CD14-positive monocyte (primary cell): ENCODE measurements at regions not wholly inside any gene's neighbourhood (a gene's known extent, or its start where the extent isn't known, plus 50 kb on each side); places are given as distances from the start of the nearest gene placed in this dataset.

Experiments used
- DNase-seq, 3 donors: peaks; one replicate each; pipeline ENCODE4 v3.0.0-alpha.2; 2011 to 2022
- H2AFZ ChIP-seq: 2 replicates; pipeline ENCODE4 v1.6.0; 2012; ENCODE audit warnings: mild to moderate bottlenecking, low read depth, low read length, inconsistent platforms; ENCODE audit not compliant: insufficient read depth, poor library complexity, severe bottlenecking
- H3K27ac ChIP-seq, 2 donors: 1 replicate in 1 of 2; 2 replicates in 1 of 2; pipeline ENCODE4 v1.5.1; 2012 to 2013; ENCODE audit warnings: low read length in 2 of 2, control low read depth in 1 of 2, inconsistent platforms in 1 of 2, low read depth in 1 of 2, mild to moderate bottlenecking in 1 of 2
- H3K27me3 ChIP-seq, 2 donors: one replicate each; pipeline versions ENCODE4 v1.6.0 to v1.6.1; 2011 to 2013; ENCODE audit warnings: low read length in 2 of 2; ENCODE audit not compliant: control insufficient read depth in 2 of 2, insufficient read depth in 2 of 2
- H3K36me3 ChIP-seq, 2 donors: replicated peaks in 1 of 2; 1 replicate in 1 of 2; 2 replicates in 1 of 2; pipeline versions ENCODE4 v1.5.1 to v1.6.1; 2012 to 2013; ENCODE audit warnings: low read length in 2 of 2, control low read depth in 1 of 2, inconsistent platforms in 1 of 2, mild to moderate bottlenecking in 1 of 2; ENCODE audit not compliant: insufficient read depth in 2 of 2, control insufficient read depth in 1 of 2
- H3K4me1 ChIP-seq, 2 donors: 1 replicate in 1 of 2; 2 replicates in 1 of 2; pipeline versions ENCODE4 v1.5.1 to v1.6.1; 2012 to 2013; ENCODE audit warnings: low read length in 2 of 2, control low read depth in 1 of 2, inconsistent platforms in 1 of 2, mild to moderate bottlenecking in 1 of 2, moderate library complexity in 1 of 2; ENCODE audit not compliant: insufficient read depth in 2 of 2, control insufficient read depth in 1 of 2
- H3K4me2 ChIP-seq: replicated peaks from 2 replicates; pipeline ENCODE3; 2012; ENCODE audit warnings: low read length, moderate library complexity, mild to moderate bottlenecking; ENCODE audit not compliant: poor library complexity, severe bottlenecking; ENCODE audit errors: extremely low read depth
- H3K4me3 ChIP-seq, 3 experiments: fragments of 200-600 bp in 1 of 3; sonication (generic) in 1 of 3; replicated peaks in 1 of 3; 1 replicate in 2 of 3; 2 replicates in 1 of 3; pipeline ENCODE4 v1.5.1; 2011 to 2013; ENCODE audit warnings: low read length in 3 of 3, mild to moderate bottlenecking in 3 of 3, control low read depth in 2 of 3, low read depth in 2 of 3, inconsistent platforms in 1 of 3, moderate library complexity in 1 of 3
- H3K79me2 ChIP-seq: 2 replicates; pipeline ENCODE4 v1.6.0; 2012; ENCODE audit warnings: mild to moderate bottlenecking, control low read depth, inconsistent platforms, low read length, moderate library complexity; ENCODE audit not compliant: insufficient read depth
- H3K9ac ChIP-seq: 2 replicates; pipeline ENCODE4 v1.6.0; 2017; ENCODE audit warnings: low read length, mild to moderate bottlenecking; ENCODE audit not compliant: insufficient read depth, poor library complexity, severe bottlenecking
- H3K9me3 ChIP-seq, 2 donors: replicated peaks in 1 of 2; 1 replicate in 1 of 2; 2 replicates in 1 of 2; pipeline versions ENCODE4 v1.5.1 to v1.6.1; 2012 to 2013; ENCODE audit warnings: low read length in 2 of 2, control low read depth in 1 of 2; ENCODE audit not compliant: control insufficient read depth in 1 of 2, insufficient read depth in 1 of 2
- H4K20me1 ChIP-seq: 2 replicates; pipeline ENCODE4 v1.6.0; 2012; ENCODE audit warnings: mild to moderate bottlenecking, low read length, control low read depth, moderate library complexity; ENCODE audit not compliant: insufficient read depth
- H3K27ac Mint-ChIP-seq, 7 donors: one replicate each; pipeline ENCODE4 v1.8.0; 2020; ENCODE audit warnings: mild to moderate bottlenecking in 7 of 7, mixed read lengths in 7 of 7, moderate library complexity in 6 of 7, inconsistent platforms in 2 of 7
- H3K27me3 Mint-ChIP-seq, 3 donors: one replicate each; pipeline ENCODE4 v1.8.0; 2021 to 2022; ENCODE audit warnings: low read depth in 3 of 3, mild to moderate bottlenecking in 3 of 3, mixed read lengths in 3 of 3, moderate library complexity in 3 of 3, inconsistent platforms in 1 of 3
- H3K36me3 Mint-ChIP-seq, 2 donors: one replicate each; pipeline ENCODE4 v1.8.0; 2020; ENCODE audit warnings: mixed read lengths in 2 of 2, inconsistent platforms in 1 of 2, mild to moderate bottlenecking in 1 of 2
- H3K4me1 Mint-ChIP-seq: one replicate; pipeline ENCODE4 v1.8.0; 2020; ENCODE audit warnings: mild to moderate bottlenecking, mixed read lengths
- H3K4me3 Mint-ChIP-seq, 2 donors: one replicate each; pipeline ENCODE4 v1.8.0; 2020; ENCODE audit warnings: mild to moderate bottlenecking in 2 of 2, mixed read lengths in 2 of 2, moderate library complexity in 1 of 2
- H3K9me3 Mint-ChIP-seq, 7 donors: one replicate each; pipeline ENCODE4 v1.8.0; 2020 to 2022; ENCODE audit warnings: mixed read lengths in 7 of 7, mild to moderate bottlenecking in 6 of 7, moderate library complexity in 6 of 7, inconsistent platforms in 2 of 7
- WGBS: methylation state at CpG from one replicate; pipeline ENCODE4 v1.1.5; 2013; ENCODE audit warnings: missing lambda C conversion rate; ENCODE audit not compliant: insufficient coverage; 5-methylcytosine and 5-hydroxymethylcytosine counted together
- intact Hi-C, 2 donors: fragments of 100-400 bp; cut with micrococcal nuclease; formaldehyde crosslinking; loops; one replicate each; pipeline versions ENCODE4 v1.15.0 to v1.15.1; 2023
- TF ChIP-seq, protein P1 (sequence below): fragments of 200-600 bp; IDR thresholded peaks from one replicate; pipeline ENCODE4 v1.8.0; 2022; ENCODE audit warnings: antibody characterized with exemption, mild to moderate bottlenecking

GRCh38 chr10:23534761-23535160, 95.9 kb downstream of the OTUD1 start:
- H3K4me1 Mint-ChIP-seq: peaks cover 50% of the 10 kb centered on the region
- no peak overlapping the region for H3K27ac Mint-ChIP-seq
- Histone ChIP-seq H3K27me3 (no peaks in the 10 kb centered on the region), H3K9me3 (no peaks in the 10 kb centered on the region), H3K4me3 (no peak overlapping the region), H4K20me1 (no peaks in the 10 kb centered on the region), H3K79me2 (no peaks in the 10 kb centered on the region), H2AFZ (no peak overlapping the region), H3K27ac (no peak overlapping the region), H3K4me2 (no peak overlapping the region), H3K36me3 (no peaks in the 10 kb centered on the region), H3K4me1 (peaks cover 34 to 42% of the 10 kb centered on the region in 2 donors), H3K9ac (no peak overlapping the region)
- intact Hi-C loops: loop anchor here in 1 of 2 donors (10.0 kb wide), 1 partner anchor 110 kb away; no protein-coding TSS in a partner anchor
- no CpG with 5 or more reads among the region's 1 CpG for WGBS
- no peaks in the 10 kb centered on the region for H3K27me3 Mint-ChIP-seq
- peaks cover 0 to 6% (median 0%) of the 10 kb centered on the region in 7 donors for H3K9me3 Mint-ChIP-seq
- no peak overlapping the region for H3K4me3 Mint-ChIP-seq
- TF ChIP-seq, protein P1, sequence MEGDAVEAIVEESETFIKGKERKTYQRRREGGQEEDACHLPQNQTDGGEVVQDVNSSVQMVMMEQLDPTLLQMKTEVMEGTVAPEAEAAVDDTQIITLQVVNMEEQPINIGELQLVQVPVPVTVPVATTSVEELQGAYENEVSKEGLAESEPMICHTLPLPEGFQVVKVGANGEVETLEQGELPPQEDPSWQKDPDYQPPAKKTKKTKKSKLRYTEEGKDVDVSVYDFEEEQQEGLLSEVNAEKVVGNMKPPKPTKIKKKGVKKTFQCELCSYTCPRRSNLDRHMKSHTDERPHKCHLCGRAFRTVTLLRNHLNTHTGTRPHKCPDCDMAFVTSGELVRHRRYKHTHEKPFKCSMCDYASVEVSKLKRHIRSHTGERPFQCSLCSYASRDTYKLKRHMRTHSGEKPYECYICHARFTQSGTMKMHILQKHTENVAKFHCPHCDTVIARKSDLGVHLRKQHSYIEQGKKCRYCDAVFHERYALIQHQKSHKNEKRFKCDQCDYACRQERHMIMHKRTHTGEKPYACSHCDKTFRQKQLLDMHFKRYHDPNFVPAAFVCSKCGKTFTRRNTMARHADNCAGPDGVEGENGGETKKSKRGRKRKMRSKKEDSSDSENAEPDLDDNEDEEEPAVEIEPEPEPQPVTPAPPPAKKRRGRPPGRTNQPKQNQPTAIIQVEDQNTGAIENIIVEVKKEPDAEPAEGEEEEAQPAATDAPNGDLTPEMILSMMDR: no peak
- H3K36me3 Mint-ChIP-seq: peaks cover 5 to 11% of the 10 kb centered on the region in 2 donors
- DNase-seq: no peak

- no peak overlapping the region for H2AFZ ChIP-seq
- H3K36me3 Mint-ChIP-seq: peaks cover 5 to 11% of the 10 kb centered on the region in 2 donors
- no peaks in the 10 kb centered on the region for H3K27me3 ChIP-seq
- TF ChIP-seq, protein P1: no peak
- H4K20me1 ChIP-seq: no peaks in the 10 kb centered on the region
- 89% methylated on average over 1 of the region's 1 CpG for WGBS
- no peaks in the 10 kb centered on the region for H3K79me2 ChIP-seq
- no peak overlapping the region for H3K27ac Mint-ChIP-seq
- H3K4me1 Mint-ChIP-seq: peaks cover 56% of the 10 kb centered on the region
- H3K4me3 Mint-ChIP-seq: no peak overlapping the region
- no peak overlapping the region for H3K4me2 ChIP-seq
- intact Hi-C loops: loop anchor here in 1 of 2 donors (10.0 kb wide), 1 partner anchor 109 kb away; no protein-coding TSS in a partner anchor
- H3K9ac ChIP-seq: no peak overlapping the region
- no peak overlapping the region for H3K4me3 ChIP-seq
- no peaks in the 10 kb centered on the region for H3K9me3 ChIP-seq
- H3K36me3 ChIP-seq: no peaks in the 10 kb centered on the region
- no peak for DNase-seq
- H3K4me1 ChIP-seq: peaks cover 41 to 48% of the 10 kb centered on the region in 2 donors
- no peak overlapping the region for H3K27ac ChIP-seq
- peaks cover 0 to 6% (median 0%) of the 10 kb centered on the region in 7 donors for H3K9me3 Mint-ChIP-seq
- H3K27me3 Mint-ChIP-seq: no peaks in the 10 kb centered on the region
Observed at GRCh38 chr10:23535381-23535780, 96.5 kb downstream of the OTUD1 start.
